ENCODE measurements at regions not wholly inside any gene's neighbourhood (a gene's known extent, or its start where the extent isn't known, plus 50 kb on each side); places are given as distances from the start of the nearest gene placed in this dataset.

- no peak for DNase-seq
Observed at GRCh38 chr12:4099276-4099675, 174.3 kb upstream of the CCND2 start.

GRCh38 chr12:4091016-4091743, 182.4 kb upstream of the CCND2 start:
- DNase-seq: no peak

- DNase-seq: no peak
Observed at GRCh38 chr12:4089956-4090355, 183.6 kb upstream of the CCND2 start.

- DNase-seq: no peak
Observed at GRCh38 chr12:4089121-4089606, 184.4 kb upstream of the CCND2 start.

- no peak for DNase-seq
Observed at GRCh38 chr12:4088451-4088850, 185.1 kb upstream of the CCND2 start.

GRCh38 chr12:4086481-4086880, 187.1 kb upstream of the CCND2 start:
- DNase-seq: no peak

- DNase-seq: no peak
Observed at GRCh38 chr12:4084573-4084972, 189.0 kb upstream of the CCND2 start.

- DNase-seq: no peak
Observed at GRCh38 chr12:4082809-4083403, 190.7 kb upstream of the CCND2 start.

GRCh38 chr12:4080213-4080612, 193.3 kb upstream of the CCND2 start:
- DNase-seq: no peak

GRCh38 chr12:4074129-4074528, 199.4 kb upstream of the CCND2 start:
- no peak for DNase-seq

GRCh38 chr12:4069670-4070010, 196.4 kb upstream of the PARP11 start:
- DNase-seq: no peak

GRCh38 chr12:4068981-4069669, 195.9 kb upstream of the PARP11 start:
- no peak for DNase-seq

GRCh38 chr12:4064008-4064407, 190.8 kb upstream of the PARP11 start:
- no peak for DNase-seq

GRCh38 chr12:4059898-4060568, 186.8 kb upstream of the PARP11 start:
- no peak for DNase-seq

- no peak for DNase-seq
Observed at GRCh38 chr12:4056910-4057845, 184.0 kb upstream of the PARP11 start.

- no peak for DNase-seq
Observed at GRCh38 chr12:4054630-4055029, 181.4 kb upstream of the PARP11 start.

GRCh38 chr12:4052691-4053090, 179.5 kb upstream of the PARP11 start:
- DNase-seq: no peak

- no peak for DNase-seq
Observed at GRCh38 chr12:4051596-4051995, 178.4 kb upstream of the PARP11 start.

- no peak for DNase-seq
Observed at GRCh38 chr12:4050340-4050739, 177.1 kb upstream of the PARP11 start.

GRCh38 chr12:4049298-4050080, 176.3 kb upstream of the PARP11 start:
- DNase-seq: no peak

- DNase-seq: no peak
Observed at GRCh38 chr12:4047421-4047820, 174.2 kb upstream of the PARP11 start.

- DNase-seq: no peak
Observed at GRCh38 chr12:4046495-4046840, 173.3 kb upstream of the PARP11 start.
